Dermis blood vessel endothelial cell (primary cell): ENCODE measurements at regions not wholly inside any gene's neighbourhood (a gene's known extent, or its start where the extent isn't known, plus 50 kb on each side); places are given as distances from the start of the nearest gene placed in this dataset.

Source experiments
- DNase-seq: peaks from one replicate; pipeline ENCODE4 v3.0.0; 2010

- no peak for DNase-seq
These were observed 196.1 kb downstream of the MACC1 start for GRCh38 chr7:20021066-20021465.

DNA sequence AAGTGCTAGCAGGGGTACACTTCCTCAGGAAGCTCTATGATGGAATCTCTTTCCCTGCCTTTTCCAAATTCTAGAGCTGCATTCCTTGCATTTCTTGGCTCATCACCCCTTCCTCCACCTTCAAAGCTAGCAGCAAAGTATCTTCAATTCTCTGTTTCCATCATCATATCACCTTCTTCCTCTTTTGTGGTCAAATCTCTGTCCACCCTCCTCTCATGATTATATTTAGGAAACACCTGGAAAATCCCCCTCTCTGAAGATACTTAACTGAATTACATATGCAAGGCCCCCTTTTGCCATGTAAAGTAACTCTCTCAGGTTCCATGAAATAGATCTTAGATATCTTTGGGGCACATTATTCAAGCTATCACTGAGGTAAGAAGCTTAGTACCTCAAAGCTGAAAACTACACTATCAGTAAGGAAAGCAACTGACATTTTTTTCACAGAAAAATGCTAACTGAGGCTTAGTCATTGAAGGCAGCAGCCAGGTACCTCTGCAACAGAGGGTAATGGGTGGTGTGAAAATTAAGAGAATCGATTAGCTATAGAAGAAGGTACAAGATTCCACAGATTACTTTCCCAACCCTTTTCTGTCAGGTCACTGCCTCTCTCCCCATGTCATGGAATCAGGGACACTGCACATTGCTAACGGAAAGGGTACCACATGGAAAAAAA, 197.3 kb downstream of the MACC1 start:
- DNase-seq = no peak

DNA sequence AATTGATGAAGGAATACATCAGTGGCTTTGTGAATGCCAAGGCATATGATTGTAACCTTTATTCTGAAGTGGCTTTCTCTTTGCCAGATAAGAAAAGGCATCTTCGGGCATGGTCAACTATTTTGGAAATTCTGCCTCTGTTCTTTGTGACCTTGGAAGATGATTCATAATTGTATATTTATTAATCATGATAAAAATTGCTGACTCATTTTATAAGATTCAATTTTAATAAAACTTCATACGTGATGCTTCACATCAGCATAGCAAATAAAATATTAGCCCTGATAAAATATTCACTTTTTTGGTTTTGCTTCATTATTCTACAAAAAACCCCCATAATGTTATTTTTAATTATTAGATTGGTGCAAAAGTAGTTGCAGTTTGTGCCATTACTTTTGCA, 200.5 kb downstream of the MACC1 start:
- no peak for DNase-seq

DNA sequence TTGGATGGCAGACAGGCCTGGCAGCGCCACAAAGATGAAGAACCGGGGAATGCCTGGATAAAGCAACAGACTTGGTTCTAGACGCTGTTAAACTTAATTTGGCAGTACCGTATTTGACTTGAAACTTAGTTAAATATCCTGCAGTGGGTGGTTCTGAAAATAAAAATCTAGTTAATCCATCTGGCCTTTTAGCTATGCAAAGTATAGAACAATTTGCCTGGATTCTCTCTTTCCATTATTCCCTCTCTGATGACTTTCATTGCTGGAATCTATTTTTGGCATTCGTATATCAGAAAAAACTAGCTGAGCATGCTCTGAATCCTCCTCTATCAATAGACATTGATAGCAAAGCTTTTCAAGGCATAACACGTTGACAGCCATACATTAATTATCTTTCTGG, 203.6 kb downstream of the MACC1 start:
- no peak for DNase-seq

GRCh38 chr7:20012100-20012499, 205.1 kb downstream of the MACC1 start:
- DNase-seq = no peak

- DNase-seq = no peak
These were observed 206.3 kb downstream of the MACC1 start for GRCh38 chr7:20010877-20011276.

DNA sequence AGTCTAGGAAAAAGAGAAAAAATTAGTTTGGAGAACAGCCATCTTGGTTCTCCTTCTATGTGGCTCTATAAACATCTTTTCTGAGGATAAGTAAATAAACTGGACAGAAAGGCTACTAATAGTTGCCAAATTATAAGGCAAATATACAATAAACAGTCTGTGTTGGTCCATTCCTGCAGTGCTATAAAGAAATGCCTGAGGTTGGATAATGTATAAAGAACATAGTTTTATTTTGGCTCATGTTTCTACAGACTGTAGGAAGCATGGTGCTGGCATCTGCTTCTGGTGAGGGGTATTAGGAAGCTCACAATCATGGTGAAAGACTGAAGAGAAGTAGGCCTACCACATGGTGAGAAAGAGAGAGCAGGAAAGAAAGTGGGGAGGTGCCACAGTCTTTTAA, 209.7 kb downstream of the MACC1 start:
- DNase-seq = no peak

GRCh38 chr7:20005081-20005480, 212.1 kb downstream of the MACC1 start:
- DNase-seq = no peak

DNA sequence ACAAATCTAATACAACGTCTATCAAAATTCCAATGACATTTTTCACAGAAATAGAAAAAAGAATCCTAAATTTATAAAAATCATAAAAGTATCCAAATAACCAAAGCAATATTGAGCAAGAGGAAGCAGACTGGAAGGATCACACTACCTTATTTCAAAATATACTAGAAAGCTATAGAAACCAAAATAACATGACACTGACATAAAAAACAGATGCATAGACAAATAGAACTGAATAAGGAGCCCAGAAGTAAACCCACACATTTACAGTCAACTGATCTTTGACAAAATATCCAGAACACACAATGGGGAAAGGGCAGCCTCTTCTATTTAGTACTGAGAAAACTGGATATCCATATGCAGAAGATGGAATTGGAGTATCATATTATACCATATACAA, 217.5 kb downstream of the MACC1 start:
- no peak for DNase-seq

DNA sequence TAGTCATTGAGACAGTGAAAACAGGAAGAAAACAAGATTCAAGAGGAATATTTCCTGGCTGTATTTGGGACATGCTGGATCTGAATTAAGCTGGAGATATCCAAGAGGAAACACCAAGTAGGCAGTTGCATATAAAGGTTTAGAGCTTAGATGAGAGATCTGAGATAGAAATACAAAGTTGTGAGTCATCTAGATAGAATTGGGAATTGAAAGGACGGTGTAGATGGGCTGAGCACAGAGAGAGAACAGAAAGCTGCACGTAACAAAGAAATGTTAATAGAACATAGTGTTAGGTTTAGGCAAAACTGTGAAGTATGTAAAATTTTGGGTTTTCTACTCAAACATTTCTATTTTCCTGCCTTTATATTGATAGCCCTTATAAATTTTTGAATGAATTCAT, 218.5 kb upstream of the TMEM196 start:
- DNase-seq = no peak

DNA sequence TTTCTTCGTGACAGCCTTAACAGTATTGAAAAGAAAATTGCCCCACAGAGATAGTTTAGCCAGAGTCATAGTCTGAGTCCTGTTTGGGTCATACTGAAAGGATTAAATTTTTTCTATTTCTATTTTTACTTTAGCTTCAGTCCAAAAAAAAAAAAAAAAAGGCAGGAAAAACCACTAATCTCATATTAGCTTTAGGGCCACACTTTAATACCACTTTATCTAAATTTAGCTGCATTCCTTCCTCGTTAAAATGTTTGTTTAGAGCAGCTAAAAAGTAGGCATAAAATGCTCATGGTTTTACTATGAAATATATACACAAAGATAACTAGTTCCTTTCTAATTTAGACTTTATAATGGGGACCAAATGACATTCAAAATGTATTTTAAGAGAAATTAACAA, 216.5 kb upstream of the TMEM196 start:
- no peak for DNase-seq

DNA sequence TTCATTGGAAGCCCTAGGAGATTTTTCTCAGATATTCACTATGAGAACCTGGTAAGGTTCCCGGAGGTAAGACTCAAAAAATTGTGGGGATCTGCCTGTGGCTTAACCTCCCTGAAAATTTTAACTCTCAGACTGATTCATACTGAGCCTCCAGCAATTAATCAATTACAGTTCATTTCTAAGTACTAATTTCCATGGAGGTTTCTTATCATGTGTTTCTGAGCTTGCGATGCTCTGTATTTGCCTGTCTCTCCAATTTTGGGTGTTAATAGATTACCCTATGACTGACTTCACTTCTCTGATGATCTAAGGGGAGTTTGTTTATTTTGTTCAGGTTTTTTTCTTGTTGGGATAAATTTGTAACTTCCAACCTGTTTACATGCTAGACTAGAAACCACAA, 215.4 kb upstream of the TMEM196 start:
- DNase-seq = no peak

- no peak for DNase-seq
These were observed 210.8 kb upstream of the TMEM196 start for GRCh38 chr7:19984231-19984632.

DNA sequence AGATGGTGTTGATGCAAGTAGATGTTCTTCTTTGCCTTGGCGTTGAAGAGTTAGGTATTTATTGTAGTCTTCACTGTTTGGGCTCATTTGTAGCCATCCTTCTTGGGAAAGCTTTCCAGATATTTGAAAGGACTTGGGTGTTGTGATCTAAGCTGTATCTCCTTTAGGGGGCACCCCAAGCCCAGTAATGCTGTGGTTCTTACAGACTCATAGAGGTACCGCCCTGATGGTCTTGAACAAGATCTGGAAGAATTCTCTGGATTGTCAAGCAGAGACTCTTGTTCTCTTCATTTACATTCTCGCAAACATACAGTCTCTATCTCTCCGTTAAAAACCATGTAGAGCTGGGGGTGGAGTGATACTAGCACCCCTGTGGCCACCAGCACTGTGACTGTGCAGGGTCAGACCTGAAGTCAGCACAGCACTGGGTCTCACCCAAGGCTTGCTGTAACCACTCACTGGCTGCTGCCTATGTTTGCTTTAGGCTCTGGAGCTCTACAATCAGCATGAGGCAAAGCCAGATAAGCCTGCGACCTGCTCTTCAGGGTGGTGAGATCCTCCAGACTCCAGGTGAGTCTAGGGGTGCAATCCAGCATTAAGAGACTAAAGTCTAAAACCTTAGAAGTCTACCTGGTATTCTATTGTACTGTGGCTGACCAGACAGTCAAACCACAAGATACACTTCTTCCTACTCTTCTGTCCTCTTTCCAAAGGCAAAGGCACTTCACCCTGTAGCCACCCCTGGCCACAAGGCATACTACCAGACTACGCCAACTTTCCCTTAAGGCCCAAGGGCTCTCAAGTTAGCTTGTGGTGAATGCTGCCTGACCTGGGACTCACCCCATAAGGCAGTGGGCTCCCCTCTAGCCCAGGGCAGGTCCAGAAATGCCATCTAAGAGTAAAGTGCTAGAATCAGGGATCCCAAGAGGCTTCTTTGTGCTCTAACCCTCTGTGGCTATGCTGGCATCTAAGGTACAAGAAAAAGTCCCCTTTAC, 209.7 kb upstream of the TMEM196 start:
- peak; percentile 10 for DNase-seq

GRCh38 chr7:19973581-19973980, 200.2 kb upstream of the TMEM196 start:
- no peak for DNase-seq

DNA sequence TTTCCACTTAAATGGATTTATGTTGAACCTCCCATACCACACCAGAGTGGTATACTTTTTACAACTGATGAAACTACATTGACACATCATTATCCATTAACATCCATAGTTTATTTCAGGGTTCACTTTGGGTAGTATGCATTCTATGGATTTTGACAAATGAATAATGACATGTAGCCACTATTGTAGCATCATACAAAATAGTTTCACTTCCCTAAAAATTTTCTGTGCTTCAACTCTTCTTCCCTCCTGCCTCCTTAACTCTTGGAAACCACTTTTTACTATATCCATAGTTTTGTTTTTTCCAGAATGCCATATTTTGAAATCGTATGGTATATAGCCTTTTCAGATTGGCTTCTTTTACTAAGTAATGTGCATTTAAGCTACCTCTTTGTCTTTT, 199.5 kb upstream of the TMEM196 start:
- DNase-seq = no peak

- DNase-seq = no peak
These were observed 198.5 kb upstream of the TMEM196 start for GRCh38 chr7:19971956-19972355.

DNA sequence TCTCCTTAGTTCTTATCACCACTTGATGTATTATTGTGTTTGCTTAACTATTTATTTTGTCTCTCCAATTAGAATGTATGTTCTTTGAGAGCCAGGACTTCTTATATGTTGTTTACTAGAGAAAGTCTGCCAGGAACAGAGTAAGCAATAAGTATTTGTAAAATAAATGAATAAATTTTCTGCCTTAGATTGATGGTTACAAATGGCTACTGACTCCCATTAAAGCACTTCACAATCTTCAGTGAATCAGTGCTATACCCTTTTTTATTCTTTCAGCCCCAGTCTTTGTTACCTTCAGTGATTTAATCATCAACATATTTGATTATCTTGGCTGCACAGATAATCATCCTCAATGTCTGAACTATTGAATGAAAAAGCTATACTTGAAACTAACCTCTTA, 197.1 kb upstream of the TMEM196 start:
- no peak for DNase-seq

- DNase-seq = no peak
These were observed 196.6 kb upstream of the TMEM196 start for GRCh38 chr7:19969859-19970493.

GRCh38 chr7:19964246-19964645, 190.8 kb upstream of the TMEM196 start:
- no peak for DNase-seq

DNA sequence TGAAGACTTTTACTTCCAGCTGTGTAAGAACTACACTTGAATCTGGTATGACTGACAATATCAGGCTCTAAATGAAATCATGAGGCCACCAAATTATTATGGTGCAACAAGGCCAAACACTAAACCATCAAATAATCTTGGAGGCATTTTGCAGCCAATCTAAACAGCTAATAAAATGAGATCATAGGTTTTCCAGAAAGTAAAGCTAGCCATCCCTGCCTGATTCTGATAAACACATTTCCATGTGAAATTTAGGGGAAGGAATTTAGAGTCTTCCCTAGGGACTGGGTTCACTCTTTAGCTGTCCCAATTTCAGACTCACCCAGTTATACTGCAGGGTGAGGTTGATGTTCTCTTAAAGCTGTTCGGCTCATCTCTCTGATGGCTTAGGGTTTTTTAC, 190.3 kb upstream of the TMEM196 start:
- DNase-seq = no peak

- peak; percentile 2 for DNase-seq
These were observed 185.0 kb upstream of the TMEM196 start for GRCh38 chr7:19958309-19958896.

GRCh38 chr7:19957664-19958063, 184.2 kb upstream of the TMEM196 start:
- DNase-seq = no peak
